ENCODE measurements at regions not wholly inside any gene's neighbourhood (a gene's known extent, or its start where the extent isn't known, plus 50 kb on each side); places are given as distances from the start of the nearest gene placed in this dataset.

DNA sequence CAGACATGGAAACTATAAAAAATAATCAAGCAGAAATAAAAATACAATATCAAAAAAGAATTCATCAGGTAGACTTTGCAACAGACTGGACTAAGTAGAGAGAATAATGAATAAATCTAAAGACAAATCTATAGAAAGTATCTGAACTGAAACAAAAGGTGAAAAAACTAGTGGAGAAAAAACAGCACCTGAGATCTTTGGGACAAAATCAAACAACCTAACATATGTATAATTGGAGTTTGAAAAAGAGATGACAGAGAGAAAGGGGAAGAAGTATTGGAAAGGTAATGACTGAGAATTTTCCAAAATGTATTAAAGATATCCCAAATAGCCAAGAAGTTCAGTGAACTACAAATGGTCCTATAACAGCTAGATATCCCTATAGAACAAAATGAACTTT is 245.4 kb downstream of the IPO8 start:
- peaks cover 40% of the 10 kb centered on the region for H3K9me3 Mint-ChIP-seq (ENCODE audit: unreplicated experiment)
- H3K4me3 Mint-ChIP-seq (ENCODE audit: unreplicated experiment), result no peak overlapping the region
- DNase-seq (ENCODE audit: unreplicated experiment), result no peak
- CTCF ChIA-PET, result interaction anchor here (1.2 kb wide), 1 partner anchor 11 kb away, joined by 5 read pairs; no protein-coding TSS in a partner anchor
- intact Hi-C loops (cut with micrococcal nuclease), result loop anchor here (10.0 kb wide), 1 partner anchor 355 kb away; no protein-coding TSS in a partner anchor
- H3K4me1 Mint-ChIP-seq (ENCODE audit: insufficient read depth, unreplicated experiment), result no peaks in the 10 kb centered on the region
- H3K36me3 Mint-ChIP-seq (ENCODE audit: insufficient read depth, unreplicated experiment), result no peaks in the 10 kb centered on the region
- no peaks in the 10 kb centered on the region for H3K27me3 Mint-ChIP-seq (ENCODE audit: insufficient read depth, unreplicated experiment)
- POLR2A ChIA-PET, result no interaction called here
- TF ChIP-seq, protein P1, sequence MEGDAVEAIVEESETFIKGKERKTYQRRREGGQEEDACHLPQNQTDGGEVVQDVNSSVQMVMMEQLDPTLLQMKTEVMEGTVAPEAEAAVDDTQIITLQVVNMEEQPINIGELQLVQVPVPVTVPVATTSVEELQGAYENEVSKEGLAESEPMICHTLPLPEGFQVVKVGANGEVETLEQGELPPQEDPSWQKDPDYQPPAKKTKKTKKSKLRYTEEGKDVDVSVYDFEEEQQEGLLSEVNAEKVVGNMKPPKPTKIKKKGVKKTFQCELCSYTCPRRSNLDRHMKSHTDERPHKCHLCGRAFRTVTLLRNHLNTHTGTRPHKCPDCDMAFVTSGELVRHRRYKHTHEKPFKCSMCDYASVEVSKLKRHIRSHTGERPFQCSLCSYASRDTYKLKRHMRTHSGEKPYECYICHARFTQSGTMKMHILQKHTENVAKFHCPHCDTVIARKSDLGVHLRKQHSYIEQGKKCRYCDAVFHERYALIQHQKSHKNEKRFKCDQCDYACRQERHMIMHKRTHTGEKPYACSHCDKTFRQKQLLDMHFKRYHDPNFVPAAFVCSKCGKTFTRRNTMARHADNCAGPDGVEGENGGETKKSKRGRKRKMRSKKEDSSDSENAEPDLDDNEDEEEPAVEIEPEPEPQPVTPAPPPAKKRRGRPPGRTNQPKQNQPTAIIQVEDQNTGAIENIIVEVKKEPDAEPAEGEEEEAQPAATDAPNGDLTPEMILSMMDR (IDR thresholded peaks at IDR 0.05; ENCODE audit: unreplicated experiment), result no peak
- no TSS peak for BruUV-seq (replicated peaks)
- no peak overlapping the region for H3K27ac Mint-ChIP-seq (ENCODE audit: low read depth, unreplicated experiment)

DNA sequence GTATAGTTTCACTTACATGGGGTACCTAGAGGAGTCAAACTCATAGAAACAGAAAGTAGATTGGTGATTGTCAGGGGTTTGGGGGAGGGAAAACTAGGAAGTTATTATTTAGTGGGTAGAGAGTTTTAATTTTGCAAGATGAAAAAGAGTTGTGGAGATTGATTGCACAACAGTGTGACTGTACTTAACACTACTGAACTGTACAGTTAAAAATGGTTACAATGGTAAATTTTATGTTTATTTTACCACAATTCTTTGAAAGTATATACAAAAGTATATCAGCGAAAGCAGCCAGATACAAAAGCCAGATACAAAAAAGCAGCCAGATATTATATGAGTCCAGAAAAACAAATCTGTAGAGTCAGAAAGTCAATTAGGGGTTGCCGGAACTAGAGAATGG is 247.6 kb downstream of the IPO8 start:
- H3K9me3 Mint-ChIP-seq (ENCODE audit: unreplicated experiment), result peaks cover 40% of the 10 kb centered on the region
- ChIA-PET CTCF (no interaction called here), POLR2A (no interaction called here)
- no peak overlapping the region for H3K4me3 Mint-ChIP-seq (ENCODE audit: unreplicated experiment)
- H3K4me1 Mint-ChIP-seq (ENCODE audit: insufficient read depth, unreplicated experiment), result no peaks in the 10 kb centered on the region
- no TSS peak for BruUV-seq (replicated peaks)
- no peak for DNase-seq (ENCODE audit: unreplicated experiment)
- no peaks in the 10 kb centered on the region for H3K27me3 Mint-ChIP-seq (ENCODE audit: insufficient read depth, unreplicated experiment)
- no peak overlapping the region for H3K27ac Mint-ChIP-seq (ENCODE audit: low read depth, unreplicated experiment)
- intact Hi-C loops (cut with micrococcal nuclease), result no loop called here
- no peaks in the 10 kb centered on the region for H3K36me3 Mint-ChIP-seq (ENCODE audit: insufficient read depth, unreplicated experiment)
- TF ChIP-seq, protein P1 (IDR thresholded peaks at IDR 0.05; ENCODE audit: unreplicated experiment), result no peak

DNA sequence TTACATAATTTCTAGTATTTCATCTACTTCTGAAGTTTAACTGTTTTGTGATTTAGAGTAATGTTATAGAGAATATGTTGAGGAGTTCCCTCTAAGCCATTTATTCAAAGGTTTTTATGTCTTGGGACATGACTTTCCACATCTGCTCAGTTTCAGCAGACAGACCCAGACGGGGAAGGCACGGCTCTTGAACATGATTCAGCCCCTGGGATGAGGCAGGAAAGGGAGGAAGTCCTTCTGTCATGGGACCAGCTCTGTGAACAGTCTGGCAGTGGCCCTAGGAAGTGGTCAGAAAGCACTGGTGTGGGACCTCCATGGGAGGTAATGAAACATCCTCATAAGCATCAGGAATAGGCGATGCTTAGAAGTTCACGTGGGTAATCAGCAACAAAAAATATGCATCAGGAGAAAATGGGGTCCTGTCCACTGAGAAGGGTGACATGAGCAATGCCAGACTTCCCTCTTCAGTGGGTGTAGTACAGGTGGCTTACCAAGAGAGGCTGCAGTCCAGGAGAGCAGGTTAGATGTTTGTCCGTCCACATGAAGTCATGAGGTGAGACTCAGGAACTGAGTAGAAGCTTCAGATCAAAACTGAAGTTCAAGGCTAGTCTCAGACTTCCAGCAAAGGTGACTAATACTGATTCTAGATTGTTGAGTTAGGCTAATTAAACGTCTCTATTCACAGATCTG is 248.5 kb downstream of the IPO8 start:
- POLR2A ChIA-PET, result no interaction called here
- H3K9me3 Mint-ChIP-seq (ENCODE audit: unreplicated experiment), result peaks cover 40% of the 10 kb centered on the region
- BruUV-seq (replicated peaks), result no TSS peak
- intact Hi-C loops (cut with micrococcal nuclease), result no loop called here
- no peak overlapping the region for H3K4me3 Mint-ChIP-seq (ENCODE audit: unreplicated experiment)
- no peak overlapping the region for H3K27ac Mint-ChIP-seq (ENCODE audit: low read depth, unreplicated experiment)
- CTCF ChIA-PET, result no interaction called here
- DNase-seq (ENCODE audit: unreplicated experiment), result no peak
- H3K4me1 Mint-ChIP-seq (ENCODE audit: insufficient read depth, unreplicated experiment), result no peaks in the 10 kb centered on the region
- no peaks in the 10 kb centered on the region for H3K27me3 Mint-ChIP-seq (ENCODE audit: insufficient read depth, unreplicated experiment)
- H3K36me3 Mint-ChIP-seq (ENCODE audit: insufficient read depth, unreplicated experiment), result no peaks in the 10 kb centered on the region
- TF ChIP-seq, protein P1 (IDR thresholded peaks at IDR 0.05; ENCODE audit: unreplicated experiment), result no peak

DNA sequence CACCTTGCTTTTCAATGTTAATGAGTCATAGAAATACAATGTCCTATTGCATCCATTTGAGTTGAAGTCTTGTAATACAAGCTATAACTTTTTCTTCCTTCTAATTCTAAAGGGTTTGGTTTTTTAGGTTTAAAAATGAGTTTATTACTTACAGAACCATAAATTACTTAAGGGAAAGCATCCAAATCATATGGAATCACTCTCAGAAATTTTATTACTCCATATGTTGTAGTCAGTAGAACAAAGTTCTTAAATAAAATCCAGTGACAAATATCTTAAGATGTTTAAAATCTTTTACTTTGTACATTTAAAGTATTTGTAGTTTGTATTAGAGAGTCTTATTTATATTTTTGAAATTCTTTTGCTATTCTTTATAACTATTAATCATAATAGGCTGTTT is 253.2 kb downstream of the IPO8 start:
- Mint-ChIP-seq H3K27me3 (ENCODE audit: insufficient read depth, unreplicated experiment) (no peaks in the 10 kb centered on the region), H3K4me3 (ENCODE audit: unreplicated experiment) (no peak overlapping the region), H3K36me3 (ENCODE audit: insufficient read depth, unreplicated experiment) (no peaks in the 10 kb centered on the region), H3K4me1 (ENCODE audit: insufficient read depth, unreplicated experiment) (no peaks in the 10 kb centered on the region), H3K9me3 (ENCODE audit: unreplicated experiment) (no peaks in the 10 kb centered on the region), H3K27ac (ENCODE audit: low read depth, unreplicated experiment) (no peak overlapping the region)
- DNase-seq (ENCODE audit: unreplicated experiment), result no peak
- ChIA-PET CTCF (interaction anchor here (0.8 to 1.0 kb wide), 2 partner anchors 12 to 16 kb away, joined by 3 to 4 read pairs; no protein-coding TSS in a partner anchor), POLR2A (no interaction called here)
- no TSS peak for BruUV-seq (replicated peaks)
- intact Hi-C loops (cut with micrococcal nuclease), result no loop called here
- TF ChIP-seq, protein P1 (IDR thresholded peaks at IDR 0.05; ENCODE audit: unreplicated experiment), result no peak

All from MCF 10A (cell line).